HepG2 (cell line): ENCODE measurements at regions not wholly inside any gene's neighbourhood (a gene's known extent, or its start where the extent isn't known, plus 50 kb on each side); places are given as distances from the start of the nearest gene placed in this dataset.

Source experiments
- KLF12 ChIP-seq: sonication (generic); formaldehyde crosslinking; IDR thresholded peaks from 2 replicates; pipeline ENCODE4 v1.4.0; 2020; ENCODE audit warnings: missing genetic modification reagents, borderline replicate concordance
- PPARG ChIP-seq: conservative IDR thresholded peaks from 2 replicates; pipeline ENCODE4 v1.6.1; 2016; ENCODE audit warnings: missing biosample characterization, missing genetic modification reagents

DNA sequence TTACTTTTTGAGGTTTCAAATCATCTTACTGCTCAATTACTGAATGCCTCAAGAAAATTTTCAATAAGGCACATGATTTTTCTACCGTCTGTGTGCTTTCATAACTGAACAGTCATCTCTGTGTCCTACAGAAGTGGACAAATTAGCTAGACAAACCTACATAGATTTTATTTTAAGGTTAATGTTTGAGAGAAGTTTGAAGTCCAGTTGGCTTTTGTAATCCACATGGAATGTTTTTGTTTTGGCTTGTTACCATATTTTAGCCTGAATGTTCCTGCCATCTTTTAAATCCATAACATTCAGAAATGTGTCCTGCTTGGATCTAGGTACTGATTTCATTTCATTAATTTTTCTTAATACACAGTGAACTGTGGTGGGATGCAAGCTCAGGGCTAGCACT, 730.1 kb downstream of the IGSF11 start:
- TF ChIP-seq PPARG (no peak), KLF12 (CRISPR knock-in tag) (no peak)
